HL-60 (cell line): ENCODE measurements at regions not wholly inside any gene's neighbourhood (a gene's known extent, or its start where the extent isn't known, plus 50 kb on each side); places are given as distances from the start of the nearest gene placed in this dataset.

Source experiments
- DNase-seq, 2 experiments: peaks; one replicate each; pipeline ENCODE4 v3.0.0-alpha.2; 2010 to 2020; ENCODE audit warnings: low read depth in 1 of 2, low spot score in 1 of 2
- H3K27ac ChIP-seq: fragments of 250-450 bp; sonication (Bioruptor Pico); replicated peaks from 2 replicates; pipeline ENCODE4 v1.5.1; 2020; ENCODE audit warnings: mild to moderate bottlenecking, moderate library complexity
- H3K27me3 ChIP-seq: fragments of 250-450 bp; sonication (Bioruptor Pico); 2 replicates; pipeline ENCODE4 v1.5.1; 2021; ENCODE audit warnings: mild to moderate bottlenecking, moderate library complexity; ENCODE audit not compliant: insufficient read depth, poor library complexity, severe bottlenecking
- H3K4me3 ChIP-seq: replicated peaks from 2 replicates; pipeline ENCODE4 v1.5.1; 2011; ENCODE audit warnings: mild to moderate bottlenecking, control low read depth, low read length; ENCODE audit not compliant: insufficient read depth
- CTCF ChIP-seq: IDR thresholded peaks from one replicate; pipeline ENCODE4 v1.5.1; 2011; ENCODE audit warnings: low read length, control low read depth, inconsistent platforms; ENCODE audit not compliant: insufficient read depth
- GABPA ChIP-seq: IDR thresholded peaks from 2 replicates; pipeline ENCODE4 v1.6.1; 2012; ENCODE audit warnings: low read depth
- POLR2AphosphoS5 ChIP-seq: IDR thresholded peaks from 2 replicates; pipeline ENCODE4 v1.6.1; 2012; ENCODE audit warnings: low read depth
- REST ChIP-seq: IDR thresholded peaks from 2 replicates; pipeline ENCODE4 v1.6.1; 2012; ENCODE audit warnings: low read depth; ENCODE audit not compliant: insufficient replicate concordance
- SPI1 ChIP-seq: IDR thresholded peaks from 2 replicates; pipeline ENCODE4 v1.6.1; 2012; ENCODE audit warnings: low read depth, mild to moderate bottlenecking, borderline replicate concordance

GRCh38 chr2:176467595-176467994, 198.4 kb downstream of the MTX2 start:
- DNase-seq, result no peak
- no peak overlapping the region for H3K27ac ChIP-seq
- TF ChIP-seq REST (no peak), CTCF (no peak), SPI1 (no peak), GABPA (no peak), POLR2AphosphoS5 (no peak)
- no peak overlapping the region for H3K4me3 ChIP-seq
- H3K27me3 ChIP-seq, result peaks cover 23% of the 10 kb centered on the region

- no peak overlapping the region for H3K4me3 ChIP-seq
- no peak for DNase-seq
- no peak overlapping the region for H3K27ac ChIP-seq
- TF ChIP-seq POLR2AphosphoS5 (no peak), CTCF (no peak), SPI1 (no peak), REST (no peak), GABPA (no peak)
- H3K27me3 ChIP-seq, result peaks cover 23% of the 10 kb centered on the region
Measured at GRCh38 chr2:176468457-176469113, 199.3 kb downstream of the MTX2 start.

- H3K27me3 ChIP-seq, result peaks cover 15% of the 10 kb centered on the region
- TF ChIP-seq CTCF, result no peak
- no peak for TF ChIP-seq SPI1
- TF ChIP-seq REST, result no peak
- no peak for TF ChIP-seq POLR2AphosphoS5
- no peak for TF ChIP-seq GABPA
- DNase-seq, result no peak
- no peak overlapping the region for H3K27ac ChIP-seq
- H3K4me3 ChIP-seq, result no peak overlapping the region
Measured at GRCh38 chr2:176470713-176471112, 201.5 kb downstream of the MTX2 start.
